Stimulated activated CD8-positive, alpha-beta memory T cell treated with anti-CD3 and anti-CD28 coated beads, Interleukin-7, amount 100 ng/mL, for 48 hours (primary cell): ENCODE measurements at regions not wholly inside any gene's neighbourhood (a gene's known extent, or its start where the extent isn't known, plus 50 kb on each side); places are given as distances from the start of the nearest gene placed in this dataset.
A peak's percentile ranks its signal among the peaks of the same experiment; 100 is the strongest.

Experiments used
- DNase-seq, 2 donors: peaks; one replicate each; pipeline ENCODE4 v3.0.0-alpha.2; 2020; ENCODE audit warnings: low read depth in 1 of 2; ENCODE audit errors: extremely low read depth in 1 of 2

- DNase-seq: no peak
Measured at GRCh38 chr6:138607478-138608433, 108.5 kb upstream of the NHSL1 start.

GRCh38 chr6:138608896-138609295 lies 109.6 kb upstream of the NHSL1 start:
- no peak for DNase-seq

DNA sequence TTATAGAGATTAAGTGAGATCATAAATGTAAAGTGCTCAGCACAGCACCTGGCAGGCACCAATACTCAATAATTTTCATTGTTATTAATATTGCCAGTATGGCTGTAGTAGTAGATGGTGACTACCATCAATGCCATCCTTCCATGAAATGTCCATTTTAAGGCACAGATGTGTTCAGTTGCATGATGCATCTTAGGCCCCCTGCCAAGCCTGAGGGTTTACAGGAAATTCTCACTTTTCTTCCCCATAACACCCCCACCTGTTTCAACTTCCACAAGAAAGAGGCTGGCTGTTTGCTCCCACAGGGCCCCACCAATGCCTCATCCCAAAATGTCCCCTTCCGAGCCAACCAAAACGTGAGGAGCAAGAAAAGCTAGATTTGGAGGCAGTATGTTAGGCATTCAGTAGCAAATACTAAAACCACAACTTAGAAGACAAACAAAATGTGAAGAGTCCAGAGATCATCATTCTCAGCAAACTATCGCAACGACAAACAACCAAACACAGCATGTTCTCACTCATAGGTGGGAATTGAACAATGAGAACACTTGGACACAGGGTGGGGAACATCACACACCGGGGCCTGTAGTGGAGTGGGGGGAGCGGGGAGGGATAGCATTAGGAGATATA lies 110.6 kb upstream of the NHSL1 start:
- DNase-seq: no peak

DNA sequence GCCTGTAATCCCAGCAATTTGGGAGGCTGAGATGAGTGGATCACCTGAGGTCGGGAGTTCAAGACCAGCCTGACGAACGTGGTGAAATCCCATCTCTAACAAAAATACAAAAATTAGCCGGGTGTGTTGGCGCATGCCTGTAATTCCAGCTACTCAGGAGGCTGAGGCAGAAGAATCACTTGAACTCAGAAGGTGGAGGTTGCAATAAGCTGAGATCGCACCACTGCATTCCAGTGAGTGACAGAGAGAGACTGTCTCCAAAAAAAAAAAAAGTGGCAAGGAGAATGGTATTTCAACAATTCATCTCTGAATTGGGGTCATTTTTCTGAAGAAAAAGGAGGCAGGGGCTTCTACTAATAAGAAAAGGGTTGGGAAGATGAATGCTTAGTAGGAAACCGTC lies 111.5 kb upstream of the NHSL1 start:
- no peak for DNase-seq

DNA sequence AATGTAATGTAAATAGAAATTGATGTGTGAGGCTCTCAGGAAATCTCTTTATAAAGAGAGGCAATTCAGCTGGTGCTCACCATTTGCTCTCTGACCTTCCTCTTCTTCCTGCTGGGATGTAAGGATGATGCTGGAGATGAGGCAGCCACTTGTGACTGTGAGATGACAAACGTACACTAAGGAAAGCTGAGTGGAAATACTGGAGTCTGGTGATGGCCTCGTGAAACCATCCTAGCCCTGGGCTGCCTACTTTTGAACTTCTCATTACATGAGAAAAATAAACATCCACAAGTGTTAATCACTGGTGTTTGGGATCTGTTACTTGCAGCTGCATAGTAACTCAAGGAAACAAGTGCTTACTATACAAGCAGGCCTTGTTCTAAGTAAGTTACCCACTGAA lies 114.9 kb upstream of the NHSL1 start:
- DNase-seq: no peak

DNA sequence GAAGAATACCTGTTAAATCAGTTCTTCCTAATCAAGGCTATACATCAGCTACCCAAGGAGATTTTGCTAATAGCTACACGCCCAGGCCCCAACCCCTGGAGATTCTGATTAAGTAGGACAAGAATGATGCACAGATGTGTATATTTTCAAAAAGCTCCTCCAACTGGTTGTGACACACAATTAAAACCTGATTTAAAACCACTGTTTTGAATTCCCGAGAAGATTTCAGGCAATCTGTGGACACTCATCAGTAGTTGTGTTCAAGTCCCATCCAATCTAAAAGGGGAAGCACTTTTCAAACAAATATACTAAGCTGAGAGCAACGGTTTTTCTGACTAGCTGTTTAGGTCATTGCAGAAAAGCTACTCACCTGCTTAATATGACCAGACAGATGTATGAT lies 118.9 kb upstream of the NHSL1 start:
- DNase-seq: no peak

- DNase-seq: no peak
Measured at GRCh38 chr6:138620630-138621029, 121.3 kb upstream of the NHSL1 start.

- DNase-seq: no peak
Measured at GRCh38 chr6:138622967-138623366, 123.7 kb upstream of the NHSL1 start.

DNA sequence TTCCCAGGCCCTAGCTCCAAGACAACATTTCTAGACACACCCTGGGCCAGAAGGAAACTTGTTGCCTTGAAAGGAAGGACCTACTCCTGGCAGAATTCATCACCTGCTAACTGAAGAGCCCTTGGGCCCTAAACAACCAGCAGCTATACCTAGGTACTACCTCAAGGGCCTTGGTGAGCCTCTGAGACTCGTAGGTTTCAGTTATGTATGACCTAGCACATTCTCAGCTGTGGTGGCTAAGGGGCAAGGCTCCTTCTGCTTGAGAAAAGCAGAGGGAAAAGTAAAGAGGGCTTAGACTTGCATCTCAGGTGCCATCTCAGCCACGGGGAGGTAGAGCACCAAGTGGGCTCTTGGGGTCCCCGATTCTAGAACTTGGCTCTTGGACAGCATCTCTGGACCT lies 132.3 kb upstream of the NHSL1 start:
- no peak for DNase-seq

GRCh38 chr6:138637822-138638221 lies 135.7 kb upstream of the CCDC28A start:
- DNase-seq: no peak

- DNase-seq: no peak
Measured at GRCh38 chr6:138638604-138639003, 135.0 kb upstream of the CCDC28A start.

DNA sequence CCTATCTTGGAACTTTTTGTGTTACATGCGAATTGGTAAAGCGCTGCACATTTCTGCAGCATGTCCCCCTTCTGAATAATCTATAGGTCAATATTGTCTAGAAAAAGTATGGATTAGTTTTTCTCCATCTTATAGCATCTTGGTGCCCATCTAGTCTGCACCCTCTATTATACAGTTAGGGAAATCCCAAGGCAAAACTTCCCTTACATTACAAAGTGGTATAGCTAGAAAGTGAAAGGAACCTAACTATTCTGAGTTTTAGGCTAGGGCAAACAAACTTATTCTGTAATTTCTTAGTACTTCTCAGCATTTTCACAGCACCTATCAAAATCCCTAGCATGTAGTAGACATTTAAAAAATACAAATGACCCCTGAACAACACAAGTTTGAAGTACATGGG lies 133.5 kb upstream of the CCDC28A start:
- no peak for DNase-seq

- no peak for DNase-seq
Measured at GRCh38 chr6:138643210-138643609, 130.4 kb upstream of the CCDC28A start.

DNA sequence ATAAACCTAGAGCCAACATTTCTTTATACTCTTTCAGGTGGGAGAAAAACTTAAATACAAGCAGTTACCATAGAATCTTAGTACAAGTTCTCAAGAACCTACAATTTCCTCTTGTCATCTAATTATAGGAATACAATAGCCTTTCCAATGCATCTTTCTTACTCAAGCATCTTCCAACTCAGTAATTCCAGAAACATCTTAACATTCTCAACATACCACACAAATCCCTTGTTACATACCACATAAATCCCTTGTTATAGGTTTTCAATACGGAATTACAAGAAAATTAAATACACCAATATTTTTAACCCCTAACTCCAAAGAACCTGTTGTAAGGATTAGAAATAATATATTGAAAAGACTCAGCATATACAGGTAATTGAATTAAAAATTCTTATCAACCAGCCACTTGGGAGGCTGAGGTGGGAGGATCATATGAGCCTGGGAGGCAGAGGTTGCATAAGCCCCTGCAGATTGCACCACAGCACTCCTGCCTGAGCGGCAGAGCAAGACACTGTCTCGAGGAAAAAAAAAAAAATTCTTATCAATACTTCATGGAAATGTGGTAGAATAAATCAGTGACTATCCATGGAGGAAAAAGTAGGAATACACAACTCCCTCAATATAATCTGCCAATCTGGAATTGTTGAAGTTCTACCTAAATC lies 127.5 kb upstream of the CCDC28A start:
- DNase-seq: no peak

DNA sequence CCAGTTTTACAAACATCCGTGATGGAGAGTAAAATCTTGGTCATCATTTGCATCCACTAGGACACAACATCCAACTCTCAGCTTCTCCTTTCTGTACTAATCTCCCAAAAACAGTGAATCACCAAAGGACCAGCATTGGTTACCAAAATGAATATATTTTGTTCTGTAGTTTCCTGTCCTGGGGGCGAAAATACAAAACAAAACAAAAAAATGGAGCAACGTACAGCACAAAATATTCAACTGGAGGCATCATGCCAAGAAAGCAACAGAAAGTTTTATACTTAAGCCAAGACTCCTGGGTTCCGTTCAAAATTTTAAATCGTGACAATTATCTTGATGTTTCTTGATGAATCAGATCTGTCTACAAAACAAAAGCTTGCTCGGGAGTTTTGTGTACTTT lies 126.6 kb upstream of the CCDC28A start:
- DNase-seq: no peak

- no peak for DNase-seq
Measured at GRCh38 chr6:138648127-138648526, 125.4 kb upstream of the CCDC28A start.

DNA sequence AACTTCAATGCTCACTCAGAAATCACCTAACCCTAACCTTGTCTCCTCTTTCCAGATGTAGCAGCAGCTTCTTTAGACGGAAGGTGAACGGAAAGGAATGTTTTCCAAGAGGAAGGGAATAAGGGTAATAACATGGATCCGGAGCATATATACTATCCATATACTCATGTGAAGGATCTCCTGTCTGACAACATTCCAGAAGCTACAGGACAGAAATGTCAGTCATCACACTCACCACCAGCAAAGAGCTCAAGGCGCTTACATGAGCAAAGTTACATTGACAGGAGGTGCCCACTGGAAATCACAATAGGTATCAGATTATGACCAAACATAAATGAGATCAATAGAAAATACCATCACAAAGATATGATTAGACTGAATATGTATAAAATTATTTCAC lies 122.1 kb upstream of the CCDC28A start:
- DNase-seq: no peak

GRCh38 chr6:138652824-138653223 lies 120.7 kb upstream of the CCDC28A start:
- no peak for DNase-seq

DNA sequence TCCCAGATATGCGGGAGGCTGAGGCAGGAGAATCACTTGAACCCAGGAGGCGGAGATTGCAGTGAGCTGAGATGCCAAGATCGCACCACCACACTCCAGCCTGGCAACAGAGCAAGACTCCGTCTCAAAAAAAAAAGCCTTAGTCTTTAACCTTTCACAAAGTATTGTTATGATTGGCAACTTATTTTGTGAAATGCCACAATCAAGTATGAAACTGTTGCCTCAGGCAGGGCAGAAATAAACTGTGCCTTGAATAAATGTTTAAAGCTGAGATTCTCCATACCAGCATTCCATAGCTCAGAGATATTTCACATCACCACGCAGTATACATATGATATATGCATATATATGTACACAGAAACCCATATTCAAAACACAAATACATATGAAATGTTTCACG lies 120.1 kb upstream of the CCDC28A start:
- no peak for DNase-seq

DNA sequence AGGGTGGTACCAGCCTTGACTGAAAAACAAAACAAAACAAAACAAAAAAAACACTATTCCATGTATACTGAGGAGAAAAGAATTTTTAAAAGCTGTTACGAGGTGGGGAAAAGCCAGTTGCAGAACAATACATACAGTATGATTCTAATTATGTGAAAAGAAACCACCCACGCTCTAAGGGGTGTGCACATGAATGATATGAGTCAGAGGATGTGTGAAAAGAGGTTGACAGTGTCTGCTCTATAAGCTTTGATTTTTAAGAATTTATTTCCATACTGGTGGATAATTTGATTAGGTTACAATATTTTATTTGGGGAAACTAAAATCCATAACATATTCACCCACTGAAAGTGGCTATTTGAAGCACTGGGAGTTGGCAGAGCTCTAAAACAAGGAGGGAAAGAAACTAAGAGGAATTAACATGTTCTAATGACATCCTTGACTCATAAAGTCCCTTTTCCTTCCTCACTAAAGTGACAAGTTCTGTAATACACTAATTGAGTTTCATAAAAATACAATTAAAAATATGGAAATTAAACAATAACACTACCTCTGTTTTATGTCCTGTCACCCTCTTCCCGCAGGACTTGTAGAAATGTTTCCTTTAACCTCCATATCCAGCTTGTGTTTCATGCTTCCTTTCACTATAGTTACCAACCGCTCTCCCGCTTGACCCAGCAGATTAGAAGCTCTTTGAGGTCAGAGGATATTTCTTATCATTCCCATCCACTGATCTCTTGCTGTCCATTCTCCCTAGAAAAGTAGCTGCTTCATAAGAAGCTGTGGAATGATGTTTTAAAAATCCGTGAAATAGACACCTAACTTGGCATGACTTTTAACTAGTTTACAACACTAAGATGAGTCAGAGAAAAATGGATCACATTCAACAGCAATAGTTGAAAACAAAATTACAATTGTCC lies 118.6 kb upstream of the CCDC28A start:
- DNase-seq: peak in 1 of 2 donors; percentile 3

DNA sequence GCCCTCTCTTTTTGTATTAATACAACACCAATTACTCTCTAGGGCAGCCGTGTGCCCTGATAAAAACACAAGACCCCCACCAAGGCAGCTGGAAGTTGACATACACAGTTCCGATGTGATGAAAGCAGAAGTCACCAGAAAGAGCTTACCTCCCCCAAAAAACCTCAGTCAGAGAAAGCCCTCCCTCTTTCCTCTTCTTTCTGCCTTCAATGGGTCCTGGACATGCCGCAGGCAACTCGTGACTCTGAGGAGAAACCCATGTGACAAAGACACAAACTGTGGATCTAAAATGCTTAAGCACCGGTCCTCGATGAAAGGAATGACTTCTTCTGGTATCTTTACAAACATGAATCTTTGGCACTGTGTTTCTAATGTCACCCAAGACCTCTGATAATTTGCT lies 117.7 kb upstream of the CCDC28A start:
- no peak for DNase-seq
